Glutamatergic neuron (in vitro differentiated cells): ENCODE measurements at regions not wholly inside any gene's neighbourhood (a gene's known extent, or its start where the extent isn't known, plus 50 kb on each side); places are given as distances from the start of the nearest gene placed in this dataset.

ENCODE experiments used
- DNase-seq: peaks from one replicate; pipeline ENCODE4 v3.0.0; 2022
- H3K27ac Mint-ChIP-seq: one replicate; pipeline ENCODE4 v1.8.0; 2020; ENCODE audit warnings: mild to moderate bottlenecking, mixed read lengths, inconsistent platforms; ENCODE audit not compliant: unreplicated experiment
- H3K27me3 Mint-ChIP-seq: one replicate; pipeline ENCODE4 v1.8.0; 2020; ENCODE audit warnings: mild to moderate bottlenecking, moderate library complexity, mixed read lengths, inconsistent platforms; ENCODE audit not compliant: unreplicated experiment
- H3K36me3 Mint-ChIP-seq: one replicate; pipeline ENCODE4 v1.8.0; 2020; ENCODE audit warnings: mild to moderate bottlenecking, mixed read lengths, inconsistent platforms; ENCODE audit not compliant: unreplicated experiment
- H3K4me1 Mint-ChIP-seq: one replicate; pipeline ENCODE4 v1.8.0; 2020; ENCODE audit warnings: mild to moderate bottlenecking, low read depth, mixed read lengths, inconsistent platforms; ENCODE audit not compliant: unreplicated experiment
- H3K4me3 Mint-ChIP-seq: one replicate; pipeline ENCODE4 v1.8.0; 2020; ENCODE audit warnings: mild to moderate bottlenecking, mixed read lengths, inconsistent platforms; ENCODE audit not compliant: unreplicated experiment
- H3K9me3 Mint-ChIP-seq: one replicate; pipeline ENCODE4 v1.8.0; 2020; ENCODE audit warnings: mild to moderate bottlenecking, moderate library complexity, mixed read lengths, inconsistent platforms; ENCODE audit not compliant: unreplicated experiment
- TF ChIP-seq, protein P1 (sequence below): fragments of 200-600 bp; sonication (generic); IDR thresholded peaks from one replicate; pipeline ENCODE4 v1.5.0; 2021; ENCODE audit not compliant: partially characterized antibody, unreplicated experiment

DNA sequence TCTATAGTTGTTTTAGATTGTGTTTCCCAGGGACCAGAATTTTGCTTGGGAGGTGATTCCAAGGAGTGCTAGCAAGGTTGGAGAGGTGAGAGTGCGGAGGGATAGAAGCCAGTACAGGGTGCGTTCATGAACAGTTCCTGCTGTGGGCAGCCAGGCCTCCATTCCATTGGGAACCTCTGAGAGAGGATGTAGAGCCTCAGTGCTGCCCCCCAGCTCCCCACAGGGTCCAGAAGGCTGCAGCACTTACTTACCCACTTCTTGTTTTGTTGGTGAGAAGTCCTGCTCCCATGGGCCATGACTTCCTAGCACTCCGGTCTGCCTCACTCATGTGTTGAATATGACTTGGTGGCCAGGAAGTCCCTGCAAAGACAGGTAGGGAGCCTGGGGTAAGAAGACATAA lies 128.2 kb upstream of the GAS1 start:
- peaks cover 14% of the 10 kb centered on the region for H3K36me3 Mint-ChIP-seq
- no peak overlapping the region for H3K27ac Mint-ChIP-seq
- H3K9me3 Mint-ChIP-seq, result no peaks in the 10 kb centered on the region
- H3K4me1 Mint-ChIP-seq, result no peaks in the 10 kb centered on the region
- TF ChIP-seq, protein P1, sequence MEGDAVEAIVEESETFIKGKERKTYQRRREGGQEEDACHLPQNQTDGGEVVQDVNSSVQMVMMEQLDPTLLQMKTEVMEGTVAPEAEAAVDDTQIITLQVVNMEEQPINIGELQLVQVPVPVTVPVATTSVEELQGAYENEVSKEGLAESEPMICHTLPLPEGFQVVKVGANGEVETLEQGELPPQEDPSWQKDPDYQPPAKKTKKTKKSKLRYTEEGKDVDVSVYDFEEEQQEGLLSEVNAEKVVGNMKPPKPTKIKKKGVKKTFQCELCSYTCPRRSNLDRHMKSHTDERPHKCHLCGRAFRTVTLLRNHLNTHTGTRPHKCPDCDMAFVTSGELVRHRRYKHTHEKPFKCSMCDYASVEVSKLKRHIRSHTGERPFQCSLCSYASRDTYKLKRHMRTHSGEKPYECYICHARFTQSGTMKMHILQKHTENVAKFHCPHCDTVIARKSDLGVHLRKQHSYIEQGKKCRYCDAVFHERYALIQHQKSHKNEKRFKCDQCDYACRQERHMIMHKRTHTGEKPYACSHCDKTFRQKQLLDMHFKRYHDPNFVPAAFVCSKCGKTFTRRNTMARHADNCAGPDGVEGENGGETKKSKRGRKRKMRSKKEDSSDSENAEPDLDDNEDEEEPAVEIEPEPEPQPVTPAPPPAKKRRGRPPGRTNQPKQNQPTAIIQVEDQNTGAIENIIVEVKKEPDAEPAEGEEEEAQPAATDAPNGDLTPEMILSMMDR, result no peak
- no peak for DNase-seq
- no peaks in the 10 kb centered on the region for H3K27me3 Mint-ChIP-seq
- H3K4me3 Mint-ChIP-seq, result no peak overlapping the region

GRCh38 chr9:87076825-87077224 lies 129.5 kb upstream of the GAS1 start:
- no peak overlapping the region for H3K27ac Mint-ChIP-seq
- TF ChIP-seq, protein P1, result no peak
- peaks cover 14% of the 10 kb centered on the region for H3K36me3 Mint-ChIP-seq
- no peaks in the 10 kb centered on the region for H3K9me3 Mint-ChIP-seq
- H3K27me3 Mint-ChIP-seq, result no peaks in the 10 kb centered on the region
- DNase-seq, result no peak
- no peak overlapping the region for H3K4me3 Mint-ChIP-seq
- H3K4me1 Mint-ChIP-seq, result no peaks in the 10 kb centered on the region

DNA sequence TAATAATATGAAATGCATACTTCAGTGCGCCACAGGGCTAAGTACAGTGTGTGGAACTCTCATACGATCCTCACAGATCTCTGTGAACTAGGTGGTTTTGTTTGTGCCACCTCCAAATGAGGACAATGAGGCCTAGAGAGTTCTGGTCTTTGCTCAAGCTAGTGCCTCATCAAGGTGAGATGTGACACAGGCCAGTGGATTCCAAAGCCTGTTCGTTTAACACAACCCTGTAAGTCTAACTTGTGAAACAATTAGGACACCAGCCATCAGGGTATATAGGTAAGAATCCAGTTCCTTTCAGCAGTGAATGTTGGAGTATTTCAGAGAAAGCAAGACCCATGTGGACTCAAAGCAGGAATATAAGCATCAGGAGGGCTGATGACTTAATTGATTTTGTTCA lies 130.7 kb upstream of the GAS1 start:
- H3K27me3 Mint-ChIP-seq, result peaks cover 2% of the 10 kb centered on the region
- peaks cover 14% of the 10 kb centered on the region for H3K36me3 Mint-ChIP-seq
- peaks cover 2% of the 10 kb centered on the region for H3K9me3 Mint-ChIP-seq
- H3K27ac Mint-ChIP-seq, result no peak overlapping the region
- no peak for DNase-seq
- no peaks in the 10 kb centered on the region for H3K4me1 Mint-ChIP-seq
- TF ChIP-seq, protein P1, result no peak
- no peak overlapping the region for H3K4me3 Mint-ChIP-seq

GRCh38 chr9:87080512-87081264 lies 133.4 kb upstream of the GAS1 start:
- DNase-seq, result no peak
- TF ChIP-seq, protein P1, result no peak
- Mint-ChIP-seq H3K9me3 (peaks cover 4% of the 10 kb centered on the region), H3K27ac (no peak overlapping the region), H3K4me3 (no peak overlapping the region), H3K4me1 (no peaks in the 10 kb centered on the region), H3K36me3 (peaks cover 10% of the 10 kb centered on the region), H3K27me3 (peaks cover 2% of the 10 kb centered on the region)

GRCh38 chr9:87081503-87081902 lies 134.2 kb upstream of the GAS1 start:
- peaks cover 2% of the 10 kb centered on the region for H3K27me3 Mint-ChIP-seq
- no peak for DNase-seq
- peaks cover 4% of the 10 kb centered on the region for H3K9me3 Mint-ChIP-seq
- H3K27ac Mint-ChIP-seq, result no peak overlapping the region
- no peak overlapping the region for H3K4me3 Mint-ChIP-seq
- peaks cover 10% of the 10 kb centered on the region for H3K36me3 Mint-ChIP-seq
- TF ChIP-seq, protein P1, result no peak
- no peaks in the 10 kb centered on the region for H3K4me1 Mint-ChIP-seq
